ENCODE measurements at regions not wholly inside any gene's neighbourhood (a gene's known extent, or its start where the extent isn't known, plus 50 kb on each side); places are given as distances from the start of the nearest gene placed in this dataset.
"Not testable (repeated sequence)": the region's sequence is repeated elsewhere in the genome, so short reads cannot be mapped to it uniquely, and the experiment has no call there.

- no peak for DNase-seq (ENCODE audit: low read depth in 2 of 2)
Observed at GRCh38 chrX:109172091-109172602, 309.7 kb downstream of the GUCY2F start.

GRCh38 chrX:109155161-109155560, 326.7 kb downstream of the GUCY2F start:
- no peak for DNase-seq (ENCODE audit: low read depth in 2 of 2)

GRCh38 chrX:109144173-109144572, 337.7 kb downstream of the GUCY2F start:
- not testable (repeated sequence) for DNase-seq (ENCODE audit: low read depth in 2 of 2)

- DNase-seq (ENCODE audit: low read depth in 2 of 2), result no peak
Observed at GRCh38 chrX:109140463-109140862, 341.4 kb downstream of the GUCY2F start.

GRCh38 chrX:109134777-109135176, 347.1 kb downstream of the GUCY2F start:
- no peak for DNase-seq (ENCODE audit: low read depth in 2 of 2)

GRCh38 chrX:109125304-109125703, 356.6 kb downstream of the GUCY2F start:
- no peak for DNase-seq (ENCODE audit: low read depth in 2 of 2)

DNA sequence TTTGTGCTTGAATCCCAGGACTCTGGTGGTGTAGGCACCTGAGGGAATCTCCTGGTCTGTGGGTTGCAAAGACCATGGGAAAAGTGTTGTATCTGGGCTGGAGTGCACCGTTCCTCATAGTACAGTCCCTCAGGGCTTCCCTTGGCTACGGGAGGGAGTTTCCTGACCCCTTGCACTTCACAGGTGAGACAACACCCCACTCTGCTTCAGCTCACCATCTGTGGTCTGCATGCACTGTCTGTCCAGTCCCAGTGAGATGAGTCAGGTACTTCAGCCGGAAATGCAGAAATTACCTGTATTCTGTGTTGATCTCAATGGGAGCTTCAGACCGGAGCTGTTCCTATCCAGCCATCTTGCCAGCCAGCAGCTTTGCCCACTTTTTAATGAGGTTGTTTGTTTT, 353.0 kb upstream of the IRS4 start:
- DNase-seq (ENCODE audit: low read depth in 2 of 2), result no peak

GRCh38 chrX:109077788-109078187, 341.4 kb upstream of the IRS4 start:
- no peak for DNase-seq (ENCODE audit: low read depth in 2 of 2)

GRCh38 chrX:109054181-109054581, 317.8 kb upstream of the IRS4 start:
- DNase-seq (ENCODE audit: low read depth in 2 of 2), result not testable (repeated sequence)

DNA sequence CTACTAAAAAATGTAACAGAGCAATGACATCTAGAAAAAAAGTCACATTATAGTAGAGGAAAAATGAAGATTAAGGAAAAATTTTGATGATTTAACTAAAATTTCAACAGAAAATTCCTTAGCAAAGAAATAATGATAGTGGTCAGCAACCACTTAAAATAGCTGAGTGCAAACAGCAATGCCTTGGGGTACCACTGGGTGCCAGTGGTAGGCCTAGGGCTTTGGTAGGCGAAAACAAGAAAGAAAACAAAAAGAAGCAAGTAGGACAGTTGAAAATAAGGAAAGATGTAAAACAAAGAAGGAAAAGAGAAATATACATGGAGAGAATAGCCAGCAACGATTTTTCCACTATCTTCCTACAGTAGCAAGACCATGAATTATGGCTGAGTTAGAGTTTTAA, 313.5 kb upstream of the IRS4 start:
- DNase-seq (ENCODE audit: low read depth in 2 of 2), result no peak

- no peak for DNase-seq (ENCODE audit: low read depth in 2 of 2)
Observed at GRCh38 chrX:109049416-109049815, 313.1 kb upstream of the IRS4 start.

DNA sequence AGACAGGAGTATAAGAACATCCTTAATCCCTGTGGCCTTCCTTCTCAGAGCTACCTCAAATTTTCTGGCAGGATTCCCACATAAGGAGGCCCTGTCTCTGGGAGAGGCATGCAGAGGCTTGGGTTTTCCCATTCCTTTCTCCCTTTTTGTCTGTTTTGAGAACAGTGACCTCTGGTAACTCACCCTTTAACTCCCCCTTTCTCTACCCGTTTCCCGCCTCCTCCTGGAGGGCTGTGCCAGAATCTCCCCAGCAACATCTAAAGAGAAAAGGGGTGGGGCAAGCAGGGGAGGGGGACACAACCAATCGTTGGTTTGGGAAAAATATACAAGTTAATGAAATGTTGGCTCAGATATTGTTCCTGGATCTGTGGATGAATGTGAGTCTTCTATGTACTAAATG, 303.7 kb upstream of the IRS4 start:
- no peak for DNase-seq (ENCODE audit: low read depth in 2 of 2)

GRCh38 chrX:109036624-109037023, 300.3 kb upstream of the IRS4 start:
- DNase-seq (ENCODE audit: low read depth in 2 of 2), result no peak

DNA sequence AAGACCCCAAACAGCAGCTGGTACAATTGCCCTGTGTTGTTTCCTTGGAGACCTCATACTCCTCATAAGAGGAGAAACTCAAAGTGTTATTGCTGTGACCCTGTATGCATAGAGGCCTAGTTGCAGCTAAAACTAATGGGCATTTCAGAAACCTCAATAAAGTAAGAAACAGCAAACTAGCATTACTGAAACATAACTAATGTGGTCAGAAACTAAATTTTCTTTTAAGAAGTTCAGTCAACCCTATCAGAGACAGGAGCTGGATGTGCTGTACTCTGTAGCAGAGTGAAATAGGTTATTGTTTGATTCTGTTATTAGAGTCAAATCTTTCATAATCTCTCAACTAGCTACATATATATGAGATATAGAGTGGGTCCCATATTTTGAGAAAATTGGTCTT, 257.5 kb upstream of the IRS4 start:
- no peak for DNase-seq (ENCODE audit: low read depth in 2 of 2)

DNA sequence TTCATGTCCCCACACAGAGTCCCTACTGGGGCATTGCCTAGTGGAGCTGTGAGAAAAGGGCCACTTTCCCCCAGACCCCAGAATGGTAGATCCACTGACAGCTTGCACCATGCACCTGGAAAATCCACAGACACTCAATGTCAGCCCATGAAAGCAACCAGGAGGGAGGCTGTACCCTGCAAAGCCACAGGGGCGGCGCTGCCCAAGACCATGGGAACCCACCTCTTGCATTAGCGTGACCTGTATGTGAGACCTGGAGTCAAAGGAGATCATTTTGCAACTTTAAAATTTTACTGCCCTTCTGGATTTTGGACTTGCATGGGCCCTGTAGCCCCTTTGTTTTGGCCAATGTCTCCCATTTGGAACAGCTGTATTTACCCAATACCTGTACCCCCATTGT, 236.5 kb upstream of the IRS4 start:
- DNase-seq (ENCODE audit: low read depth in 2 of 2), result not testable (repeated sequence)

DNA sequence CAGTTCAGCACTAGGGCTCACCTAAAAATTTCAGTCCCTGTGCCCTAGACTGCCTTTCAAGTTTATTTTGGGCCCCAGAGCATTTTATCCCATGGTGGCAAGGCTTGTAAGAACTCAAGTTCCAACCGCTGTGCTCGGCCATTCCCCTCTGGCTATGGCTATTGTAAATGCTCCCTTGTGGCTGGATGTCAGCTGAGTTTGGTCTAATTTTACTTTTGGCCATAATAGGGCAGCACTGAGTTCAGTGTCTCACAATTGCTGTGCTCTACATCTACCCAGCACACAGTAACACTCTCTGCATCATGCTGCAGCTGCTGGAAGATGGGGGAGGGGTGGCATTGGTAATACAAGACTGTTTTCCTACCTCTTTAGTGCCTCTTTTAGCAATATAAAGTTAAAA, 210.8 kb upstream of the IRS4 start:
- no peak for DNase-seq (ENCODE audit: low read depth in 2 of 2)

- no peak for DNase-seq (ENCODE audit: low read depth in 2 of 2)
Observed at GRCh38 chrX:108946531-108946930, 210.2 kb upstream of the IRS4 start.

DNA sequence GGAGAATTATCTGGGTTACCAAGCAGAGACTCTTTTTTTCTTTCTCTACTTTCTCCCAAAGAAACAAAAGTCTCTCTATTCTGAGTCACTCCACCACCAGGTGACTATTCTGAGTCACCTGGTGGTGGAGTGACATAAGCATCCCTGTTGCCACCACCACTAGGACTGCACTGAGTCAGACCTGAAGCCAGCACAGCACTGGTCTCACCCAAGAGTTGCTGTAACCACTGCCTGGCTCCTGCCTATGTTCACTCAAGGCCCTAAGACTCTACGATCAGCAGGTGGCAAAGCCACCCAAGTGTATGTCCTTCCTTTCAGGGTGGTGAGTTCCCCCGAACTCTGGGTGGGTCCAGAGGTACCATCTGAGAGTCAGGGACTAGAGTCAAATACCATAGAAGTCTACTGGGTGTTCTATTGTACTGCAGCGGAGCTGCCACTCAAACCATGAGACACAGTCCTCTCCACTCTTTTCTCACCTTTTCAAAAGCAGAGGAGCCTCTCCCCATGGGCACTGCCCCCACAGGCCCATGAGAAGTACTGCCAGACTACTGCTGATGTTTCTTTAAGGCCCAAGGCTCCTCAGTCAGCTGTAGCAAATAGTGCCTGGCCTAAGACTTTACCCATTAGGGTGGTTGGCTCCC, 209.6 kb upstream of the IRS4 start:
- DNase-seq (ENCODE audit: low read depth in 2 of 2), result no peak

GRCh38 chrX:108914791-108915190, 178.4 kb upstream of the IRS4 start:
- DNase-seq (ENCODE audit: low read depth in 2 of 2), result no peak

DNA sequence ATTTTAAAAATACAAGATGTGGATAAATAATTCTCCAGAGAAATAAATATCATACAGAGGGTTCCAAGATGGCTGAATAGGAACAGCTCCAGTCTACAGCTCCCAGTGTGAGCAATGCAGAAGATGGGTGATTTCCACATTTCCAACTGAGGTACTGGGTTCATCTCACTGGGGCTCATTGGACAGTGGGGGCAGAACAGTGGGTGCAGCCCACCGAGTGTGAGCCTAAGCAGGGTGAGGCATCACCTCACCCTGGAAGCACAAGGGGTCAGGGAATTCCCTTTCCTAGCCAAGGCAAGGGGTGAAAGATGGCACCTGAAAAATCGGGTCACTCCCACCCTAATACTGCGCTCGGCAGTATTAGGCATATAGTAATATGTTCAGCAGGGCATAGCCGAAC, 167.5 kb upstream of the IRS4 start:
- not testable (repeated sequence) for DNase-seq (ENCODE audit: low read depth in 2 of 2)

DNA sequence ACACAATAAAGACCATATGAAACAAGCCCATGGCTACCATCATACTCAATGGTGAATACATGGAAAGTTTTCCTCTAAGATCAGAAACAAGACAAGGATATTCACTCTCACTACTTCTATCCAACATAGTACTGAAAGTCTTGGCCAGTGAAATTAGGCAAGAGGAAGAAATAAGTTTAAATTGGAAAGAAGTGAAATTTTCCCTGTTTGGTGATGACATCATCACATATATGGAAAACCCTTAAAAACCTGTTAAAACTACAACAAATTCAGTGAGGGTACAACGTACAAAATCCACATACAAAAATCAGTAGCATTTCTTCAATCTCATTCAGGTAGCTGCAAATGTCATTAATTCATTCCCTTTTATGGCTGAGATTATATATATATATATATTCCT, 164.0 kb upstream of the IRS4 start:
- DNase-seq (ENCODE audit: low read depth in 2 of 2), result no peak

DNA sequence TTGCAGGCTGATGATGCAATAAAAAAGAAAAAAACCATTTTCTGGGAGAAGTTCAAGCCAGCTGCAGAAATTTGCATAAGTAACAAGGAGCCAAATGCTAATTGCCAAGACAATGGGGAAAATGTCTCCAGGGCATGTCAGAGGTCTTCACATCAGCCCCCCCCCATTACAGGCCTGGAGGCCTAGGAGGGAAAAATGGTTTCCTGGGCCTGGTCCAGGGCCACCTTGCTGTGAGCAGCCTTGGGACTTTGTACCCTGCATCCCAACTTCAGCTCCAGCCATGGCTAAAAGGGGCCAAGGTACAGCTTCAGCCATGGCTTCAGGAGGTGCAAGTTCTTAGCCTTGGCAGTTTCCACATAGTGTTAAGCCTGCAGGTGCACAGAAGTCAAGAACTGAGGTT, 160.0 kb upstream of the IRS4 start:
- not testable (repeated sequence) for DNase-seq (ENCODE audit: low read depth in 2 of 2)

- DNase-seq (ENCODE audit: low read depth in 2 of 2), result no peak
Observed at GRCh38 chrX:108892501-108892900, 156.1 kb upstream of the IRS4 start.

DNA sequence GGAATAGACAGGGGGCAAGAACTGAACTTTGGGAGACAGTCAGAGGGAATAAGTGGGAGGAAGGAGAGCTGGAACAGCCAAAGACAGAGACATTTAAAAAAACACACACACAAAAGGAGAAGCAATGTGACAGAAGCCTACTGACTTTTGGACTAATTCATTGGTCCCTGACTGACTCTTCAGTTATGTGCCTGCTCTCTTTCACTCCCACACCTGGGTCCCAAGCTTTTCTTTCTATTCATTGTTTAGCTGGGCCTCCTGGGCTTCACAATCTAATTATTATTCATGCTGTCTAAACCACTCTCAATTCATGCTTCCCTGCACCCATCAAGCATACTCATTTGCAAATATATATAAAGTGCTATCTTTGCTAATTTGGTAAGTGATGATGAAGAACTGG, 139.2 kb upstream of the IRS4 start:
- DNase-seq (ENCODE audit: low read depth in 2 of 2), result no peak

Measured in stimulated activated CD4-positive, alpha-beta T cell treated with anti-CD3 and anti-CD28 coated beads, Interleukin-12 subunit alpha, Interleukin-12 subunit beta, amount 100 ng/mL, for 24 hours (primary cell).